DND-41 (cell line): ENCODE measurements at regions not wholly inside any gene's neighbourhood (a gene's known extent, or its start where the extent isn't known, plus 50 kb on each side); places are given as distances from the start of the nearest gene placed in this dataset.
"Not testable (repeated sequence)": the region's sequence is repeated elsewhere in the genome, so short reads cannot be mapped to it uniquely, and the experiment has no call there.

Source experiments
- ATAC-seq: fragments of 200-7000 bp; cut with Tn5 transposase; 3 replicates; pipeline ENCODE4 v1.9.1; 2021; ENCODE audit warnings: low read depth; ENCODE audit not compliant: insufficient read depth
- DNase-seq: peaks from one replicate; pipeline ENCODE4 v3.0.0-alpha.2; 2020
- H2AFZ ChIP-seq: 2 replicates; pipeline ENCODE4 v1.6.0; 2012; ENCODE audit warnings: low read depth, low read length
- H3K27ac ChIP-seq: 2 replicates; pipeline ENCODE4 v1.5.1; 2012; ENCODE audit warnings: low read length, inconsistent platforms
- H3K27me3 ChIP-seq: fragments of 200-600 bp; sonication (generic); 2 replicates; pipeline ENCODE4 v1.6.0; 2012; ENCODE audit warnings: low read length, mild to moderate bottlenecking, inconsistent platforms; ENCODE audit not compliant: insufficient read depth, poor library complexity
- H3K36me3 ChIP-seq: 2 replicates; pipeline ENCODE4 v1.5.1; 2012; ENCODE audit warnings: low read length, inconsistent platforms; ENCODE audit not compliant: insufficient read depth
- H3K4me1 ChIP-seq: 2 replicates; pipeline ENCODE4 v1.5.1; 2012; ENCODE audit warnings: mild to moderate bottlenecking, low read length; ENCODE audit not compliant: insufficient read depth
- H3K4me2 ChIP-seq: 2 replicates; pipeline ENCODE4 v1.6.0; 2012; ENCODE audit warnings: mild to moderate bottlenecking, moderate library complexity, low read length, inconsistent platforms; ENCODE audit not compliant: insufficient read depth
- H3K4me3 ChIP-seq, 2 experiments: fragments of 200-600 bp in 1 of 2; shearing (Covaris generic) in 1 of 2; 2 replicates each; pipeline ENCODE4 v1.5.1; 2012 to 2016; ENCODE audit warnings: inconsistent platforms in 2 of 2, low read length in 2 of 2, mild to moderate bottlenecking in 2 of 2, low read depth in 1 of 2, moderate library complexity in 1 of 2
- H3K79me2 ChIP-seq: 2 replicates; pipeline ENCODE4 v1.6.0; 2012; ENCODE audit warnings: low read length, inconsistent platforms; ENCODE audit not compliant: insufficient read depth
- H3K9ac ChIP-seq: 2 replicates; pipeline ENCODE4 v1.6.0; 2012; ENCODE audit warnings: low read depth, mild to moderate bottlenecking, inconsistent platforms, low read length, moderate library complexity
- H3K9me3 ChIP-seq: 2 replicates; pipeline ENCODE4 v1.5.1; 2012; ENCODE audit warnings: low read length, moderate library complexity, mild to moderate bottlenecking, inconsistent platforms; ENCODE audit not compliant: insufficient read depth, severe bottlenecking
- H4K20me1 ChIP-seq: 2 replicates; pipeline ENCODE4 v1.6.0; 2012; ENCODE audit warnings: low read length; ENCODE audit not compliant: insufficient read depth
- EZH2 ChIP-seq: IDR thresholded peaks from 3 replicates; pipeline ENCODE4 v1.6.1; 2012; ENCODE audit warnings: borderline replicate concordance, low read depth, mild to moderate bottlenecking, moderate library complexity, low read length, inconsistent platforms; ENCODE audit not compliant: severe bottlenecking
- TF ChIP-seq, protein P1 (sequence below): IDR thresholded peaks from 2 replicates; pipeline ENCODE4 v1.5.1; 2012; ENCODE audit warnings: borderline replicate concordance, low read length, moderate library complexity, mild to moderate bottlenecking; ENCODE audit not compliant: poor library complexity, severe bottlenecking; ENCODE audit errors: extremely low read depth

DNA sequence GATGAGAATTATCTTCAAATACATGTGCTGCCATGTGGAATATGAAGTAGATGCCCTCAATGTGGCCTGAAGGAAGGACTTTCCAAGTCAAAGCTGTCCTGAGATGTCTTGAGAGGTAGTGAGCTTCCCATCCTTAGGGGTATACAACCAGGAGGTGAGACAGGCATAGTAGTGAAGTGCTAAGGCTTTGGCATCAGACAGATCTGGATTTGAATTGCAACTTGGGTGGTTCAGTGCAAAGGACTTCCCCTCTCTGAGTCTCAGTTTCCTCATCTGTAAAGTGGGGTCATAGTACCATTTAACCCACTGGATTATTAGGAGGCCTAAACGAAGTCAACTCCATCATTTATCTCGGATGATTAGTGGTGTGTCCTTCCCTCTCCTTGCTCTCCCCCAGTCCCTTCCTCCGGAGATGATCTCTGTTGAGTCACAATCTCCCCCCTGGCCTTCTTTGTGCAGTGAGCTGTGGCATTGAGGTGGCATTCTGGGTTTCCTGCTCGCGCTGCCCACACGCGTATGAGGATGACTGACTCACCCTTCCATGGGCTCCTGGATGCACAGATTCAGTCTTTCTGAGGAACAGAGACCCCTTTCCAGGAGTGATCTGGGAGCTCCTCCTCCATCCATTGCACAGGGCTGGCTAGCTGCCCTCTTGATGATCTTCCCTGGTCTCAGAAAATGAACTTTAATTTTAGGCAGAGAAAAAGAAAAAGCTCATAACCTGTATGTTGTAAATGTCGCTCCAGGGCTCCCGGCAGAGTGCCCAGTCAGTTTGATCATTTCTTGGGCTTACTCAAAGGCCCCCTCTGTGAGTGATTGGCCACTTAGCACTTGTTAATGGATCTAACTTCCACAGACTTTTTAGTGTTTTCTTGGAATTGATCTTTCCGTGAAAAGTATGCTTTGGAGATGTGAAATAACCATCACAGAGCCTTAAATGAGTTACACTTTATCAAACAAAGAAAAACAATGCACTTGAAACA lies 354.6 kb downstream of the PTPRU start:
- ATAC-seq: no peak
- Histone ChIP-seq H3K79me2 (no peaks in the 10 kb centered on the region), H3K9ac (no peak overlapping the region), H3K9me3 (no peaks in the 10 kb centered on the region), H3K27me3 (no peaks in the 10 kb centered on the region), H3K4me2 (no peak overlapping the region), H2AFZ (no peak overlapping the region), H3K36me3 (no peaks in the 10 kb centered on the region), H3K4me3 (no peak overlapping the region), H3K4me1 (no peaks in the 10 kb centered on the region), H3K27ac (no peak overlapping the region), H4K20me1 (no peaks in the 10 kb centered on the region)
- DNase-seq: no peak
- TF ChIP-seq EZH2: no peak
- TF ChIP-seq, protein P1, sequence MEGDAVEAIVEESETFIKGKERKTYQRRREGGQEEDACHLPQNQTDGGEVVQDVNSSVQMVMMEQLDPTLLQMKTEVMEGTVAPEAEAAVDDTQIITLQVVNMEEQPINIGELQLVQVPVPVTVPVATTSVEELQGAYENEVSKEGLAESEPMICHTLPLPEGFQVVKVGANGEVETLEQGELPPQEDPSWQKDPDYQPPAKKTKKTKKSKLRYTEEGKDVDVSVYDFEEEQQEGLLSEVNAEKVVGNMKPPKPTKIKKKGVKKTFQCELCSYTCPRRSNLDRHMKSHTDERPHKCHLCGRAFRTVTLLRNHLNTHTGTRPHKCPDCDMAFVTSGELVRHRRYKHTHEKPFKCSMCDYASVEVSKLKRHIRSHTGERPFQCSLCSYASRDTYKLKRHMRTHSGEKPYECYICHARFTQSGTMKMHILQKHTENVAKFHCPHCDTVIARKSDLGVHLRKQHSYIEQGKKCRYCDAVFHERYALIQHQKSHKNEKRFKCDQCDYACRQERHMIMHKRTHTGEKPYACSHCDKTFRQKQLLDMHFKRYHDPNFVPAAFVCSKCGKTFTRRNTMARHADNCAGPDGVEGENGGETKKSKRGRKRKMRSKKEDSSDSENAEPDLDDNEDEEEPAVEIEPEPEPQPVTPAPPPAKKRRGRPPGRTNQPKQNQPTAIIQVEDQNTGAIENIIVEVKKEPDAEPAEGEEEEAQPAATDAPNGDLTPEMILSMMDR: no peak

DNA sequence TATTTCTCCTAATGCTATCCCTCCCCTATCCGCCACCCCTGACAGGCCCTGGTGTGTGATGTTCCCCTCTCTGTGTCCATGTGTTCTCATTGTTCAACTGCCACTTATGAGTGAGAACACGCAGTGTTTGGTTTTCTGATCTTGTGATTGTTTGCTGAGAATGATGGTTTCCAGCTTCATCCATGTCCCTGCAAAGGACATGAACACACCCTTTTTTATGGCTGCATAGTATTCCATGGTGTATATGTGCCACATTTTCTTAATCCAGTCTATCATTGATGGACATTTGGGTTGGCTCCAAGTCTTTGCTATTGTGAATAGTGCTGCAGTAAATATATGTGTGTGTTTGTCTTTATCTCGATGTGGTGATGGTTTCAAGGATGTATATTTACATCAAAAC lies 353.4 kb downstream of the PTPRU start:
- not testable (repeated sequence) for H3K27me3 ChIP-seq, H3K4me2 ChIP-seq, H3K27ac ChIP-seq, H3K9me3 ChIP-seq, DNase-seq, H2AFZ ChIP-seq, H3K79me2 ChIP-seq, H4K20me1 ChIP-seq, ATAC-seq, H3K4me1 ChIP-seq, H3K9ac ChIP-seq, H3K4me3 ChIP-seq, H3K36me3 ChIP-seq

DNA sequence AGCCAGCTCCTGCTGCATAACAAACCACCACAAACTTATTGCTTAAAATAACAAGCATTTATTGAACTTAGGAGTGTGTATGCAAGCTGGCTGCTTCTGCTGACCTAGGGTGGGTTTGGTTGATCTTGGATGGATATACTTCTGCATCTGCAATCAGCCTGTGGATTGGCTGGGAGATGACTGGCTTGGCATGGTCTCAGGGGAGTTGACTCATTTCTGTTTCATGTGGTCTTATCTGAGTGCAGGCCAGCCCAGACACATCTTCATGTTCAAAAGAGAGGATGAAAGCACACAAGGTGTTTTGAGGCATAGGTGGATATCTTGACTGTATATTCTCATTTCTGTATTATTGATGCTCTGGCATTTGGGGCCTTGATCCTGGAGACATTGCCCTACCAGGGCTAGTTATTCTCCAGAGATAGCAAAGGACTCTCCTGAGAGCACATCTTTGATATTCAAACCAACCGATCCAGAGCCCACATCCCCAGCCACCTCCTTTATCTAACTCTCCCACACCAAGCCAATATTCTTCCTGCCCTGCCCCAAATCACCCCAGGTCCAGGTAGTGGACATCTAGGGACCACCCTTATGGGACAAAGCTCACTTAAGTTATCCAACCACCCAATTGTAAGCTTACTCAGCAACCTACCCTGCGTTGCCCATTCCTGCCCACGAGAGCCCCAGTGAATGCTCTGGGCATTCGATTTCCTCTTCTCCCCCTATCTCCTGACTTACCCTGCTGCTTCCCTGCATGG lies 350.8 kb downstream of the PTPRU start:
- no peaks in the 10 kb centered on the region for H3K4me1 ChIP-seq
- ATAC-seq: no peak

More for the DNA sequence above, 350.8 kb downstream of the PTPRU start:
- Histone ChIP-seq H2AFZ (no peak overlapping the region), H3K27ac (no peak overlapping the region), H3K79me2 (no peaks in the 10 kb centered on the region), H3K27me3 (no peaks in the 10 kb centered on the region), H3K9ac (no peak overlapping the region), H3K9me3 (no peaks in the 10 kb centered on the region), H3K4me3 (no peak overlapping the region), H4K20me1 (no peaks in the 10 kb centered on the region), H3K4me2 (no peak overlapping the region), H3K36me3 (no peaks in the 10 kb centered on the region)
- TF ChIP-seq, protein P1: no peak
- DNase-seq: no peak
